ENCODE measurements at regions not wholly inside any gene's neighbourhood (a gene's known extent, or its start where the extent isn't known, plus 50 kb on each side); places are given as distances from the start of the nearest gene placed in this dataset.

DNA sequence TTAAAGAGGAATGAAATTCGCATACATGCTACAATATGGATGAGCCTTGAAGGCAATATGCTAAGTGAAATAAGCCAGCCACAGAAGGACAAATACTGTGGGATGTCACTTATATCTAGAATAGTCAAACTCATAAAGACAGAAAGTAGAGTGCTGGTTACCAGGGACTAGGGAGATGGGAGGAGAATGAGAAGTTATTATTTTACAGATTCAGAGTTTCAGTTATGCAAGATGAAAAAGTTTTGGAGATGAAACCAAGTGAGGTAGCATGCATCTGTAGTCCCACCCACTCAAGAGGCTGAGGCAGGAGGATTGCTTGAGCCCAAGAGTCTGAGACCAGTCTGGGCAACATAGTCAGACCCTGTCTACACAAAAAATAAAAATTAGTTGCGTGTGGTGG is 82.5 kb upstream of the ARID1B start:
- Histone ChIP-seq H3K4me1 (no peaks in the 10 kb centered on the region), H3K9ac (no peak overlapping the region), H3K36me3 (ENCODE audit: control insufficient read depth, insufficient read depth, low read length) (no peaks in the 10 kb centered on the region), H3K4me2 (ENCODE audit: low read length) (no peak overlapping the region), H3K79me2 (no peaks in the 10 kb centered on the region), H2AFZ (no peak overlapping the region), H3K27ac (no peak overlapping the region), H3K9me3 (ENCODE audit: control insufficient read depth, low read length) (no peaks in the 10 kb centered on the region), H3K4me3 (ENCODE audit: low read depth, low read length) (no peak overlapping the region), H3K27me3 (ENCODE audit: control insufficient read depth, insufficient read depth, low read length) (no peaks in the 10 kb centered on the region)
- TF ChIP-seq, protein P1, sequence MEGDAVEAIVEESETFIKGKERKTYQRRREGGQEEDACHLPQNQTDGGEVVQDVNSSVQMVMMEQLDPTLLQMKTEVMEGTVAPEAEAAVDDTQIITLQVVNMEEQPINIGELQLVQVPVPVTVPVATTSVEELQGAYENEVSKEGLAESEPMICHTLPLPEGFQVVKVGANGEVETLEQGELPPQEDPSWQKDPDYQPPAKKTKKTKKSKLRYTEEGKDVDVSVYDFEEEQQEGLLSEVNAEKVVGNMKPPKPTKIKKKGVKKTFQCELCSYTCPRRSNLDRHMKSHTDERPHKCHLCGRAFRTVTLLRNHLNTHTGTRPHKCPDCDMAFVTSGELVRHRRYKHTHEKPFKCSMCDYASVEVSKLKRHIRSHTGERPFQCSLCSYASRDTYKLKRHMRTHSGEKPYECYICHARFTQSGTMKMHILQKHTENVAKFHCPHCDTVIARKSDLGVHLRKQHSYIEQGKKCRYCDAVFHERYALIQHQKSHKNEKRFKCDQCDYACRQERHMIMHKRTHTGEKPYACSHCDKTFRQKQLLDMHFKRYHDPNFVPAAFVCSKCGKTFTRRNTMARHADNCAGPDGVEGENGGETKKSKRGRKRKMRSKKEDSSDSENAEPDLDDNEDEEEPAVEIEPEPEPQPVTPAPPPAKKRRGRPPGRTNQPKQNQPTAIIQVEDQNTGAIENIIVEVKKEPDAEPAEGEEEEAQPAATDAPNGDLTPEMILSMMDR (IDR thresholded peaks at IDR 0.05) = no peak

DNA sequence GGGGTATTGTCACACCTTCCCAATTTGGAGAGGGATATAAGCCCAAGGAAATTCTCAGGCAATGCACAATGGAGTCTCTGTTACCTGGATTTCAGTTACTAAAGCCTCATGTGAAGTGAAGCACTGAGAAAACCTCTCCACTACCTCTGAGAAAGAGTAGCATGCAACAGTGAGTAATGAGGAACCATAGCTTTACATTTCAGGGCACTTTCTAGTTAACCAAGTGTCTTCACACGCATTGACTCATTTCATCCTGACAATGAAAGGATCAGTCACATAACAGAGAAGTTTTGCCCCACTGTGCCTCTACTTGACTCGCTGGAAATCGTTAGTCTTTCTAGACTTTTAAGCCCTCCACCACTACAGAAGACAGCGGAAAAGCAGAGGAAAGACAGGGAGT is 86.2 kb upstream of the ARID1B start:
- no peaks in the 10 kb centered on the region for H3K27me3 ChIP-seq (ENCODE audit: control insufficient read depth, insufficient read depth, low read length)
- H3K9me3 ChIP-seq (ENCODE audit: control insufficient read depth, low read length) = no peaks in the 10 kb centered on the region
- H2AFZ ChIP-seq = no peak overlapping the region
- no peak overlapping the region for H3K9ac ChIP-seq
- no peaks in the 10 kb centered on the region for H3K36me3 ChIP-seq (ENCODE audit: control insufficient read depth, insufficient read depth, low read length)
- H3K4me3 ChIP-seq (ENCODE audit: low read depth, low read length) = no peak overlapping the region
- H3K4me1 ChIP-seq = peaks cover under 1% of the 10 kb centered on the region
- no peaks in the 10 kb centered on the region for H3K79me2 ChIP-seq
- no peak overlapping the region for H3K27ac ChIP-seq
- H3K4me2 ChIP-seq (ENCODE audit: low read length) = no peak overlapping the region
- TF ChIP-seq, protein P1 (IDR thresholded peaks at IDR 0.05) = no peak

DNA sequence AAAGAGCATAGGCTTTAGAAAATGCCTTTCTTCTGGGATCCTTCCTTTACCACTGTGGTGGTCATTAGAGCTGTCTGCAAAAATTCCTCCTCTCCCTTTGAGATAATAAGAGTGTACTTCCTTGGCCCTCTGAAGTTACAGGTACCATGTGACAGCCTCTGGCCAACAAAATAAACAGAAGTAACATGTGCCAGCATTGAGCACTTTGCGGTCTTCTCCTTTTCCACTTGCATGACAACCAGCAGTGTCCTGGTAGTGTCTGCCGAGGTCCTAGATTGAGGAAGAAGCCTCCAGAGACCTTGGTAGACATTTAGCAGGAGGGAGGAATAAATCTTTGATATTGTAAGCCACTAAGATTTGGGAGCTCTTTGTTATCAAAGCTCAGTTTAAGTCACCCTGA is 87.5 kb upstream of the ARID1B start:
- H3K27me3 ChIP-seq (ENCODE audit: control insufficient read depth, insufficient read depth, low read length) = no peaks in the 10 kb centered on the region
- H3K36me3 ChIP-seq (ENCODE audit: control insufficient read depth, insufficient read depth, low read length) = no peaks in the 10 kb centered on the region
- H3K4me2 ChIP-seq (ENCODE audit: low read length) = no peak overlapping the region
- H3K9ac ChIP-seq = no peak overlapping the region
- TF ChIP-seq, protein P1 (IDR thresholded peaks at IDR 0.05) = no peak
- H3K9me3 ChIP-seq (ENCODE audit: control insufficient read depth, low read length) = no peaks in the 10 kb centered on the region
- H3K4me3 ChIP-seq (ENCODE audit: low read depth, low read length) = no peak overlapping the region
- H2AFZ ChIP-seq = no peak overlapping the region
- H3K4me1 ChIP-seq = peaks cover 10% of the 10 kb centered on the region
- no peak overlapping the region for H3K27ac ChIP-seq
- H3K79me2 ChIP-seq = no peaks in the 10 kb centered on the region

DNA sequence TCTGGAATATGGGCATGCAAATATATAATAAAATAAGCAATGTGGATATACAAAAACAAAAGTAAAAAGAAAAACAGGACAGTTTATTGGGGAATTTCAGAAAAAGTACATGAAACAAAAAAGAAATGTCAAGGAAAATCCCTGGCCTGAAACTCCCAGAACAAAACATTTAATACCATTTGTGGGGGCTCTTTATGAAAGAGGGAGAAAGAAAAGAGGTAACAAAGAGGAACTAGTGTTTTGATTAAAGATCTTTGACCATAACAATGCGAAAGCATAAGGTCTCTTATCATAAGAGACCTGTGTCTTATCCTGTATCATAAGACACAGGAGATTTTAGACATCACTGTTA is 88.6 kb upstream of the ARID1B start:
- Histone ChIP-seq H2AFZ (peak overlapping the region; percentile 95), H3K27me3 (ENCODE audit: control insufficient read depth, insufficient read depth, low read length) (no peaks in the 10 kb centered on the region), H3K9me3 (ENCODE audit: control insufficient read depth, low read length) (no peaks in the 10 kb centered on the region), H3K27ac (no peak overlapping the region), H3K4me2 (ENCODE audit: low read length) (no peak overlapping the region), H3K4me1 (peaks cover 11% of the 10 kb centered on the region), H3K36me3 (ENCODE audit: control insufficient read depth, insufficient read depth, low read length) (no peaks in the 10 kb centered on the region), H3K4me3 (ENCODE audit: low read depth, low read length) (no peak overlapping the region), H3K9ac (no peak overlapping the region), H3K79me2 (no peaks in the 10 kb centered on the region)
- TF ChIP-seq, protein P1 (IDR thresholded peaks at IDR 0.05) = no peak

DNA sequence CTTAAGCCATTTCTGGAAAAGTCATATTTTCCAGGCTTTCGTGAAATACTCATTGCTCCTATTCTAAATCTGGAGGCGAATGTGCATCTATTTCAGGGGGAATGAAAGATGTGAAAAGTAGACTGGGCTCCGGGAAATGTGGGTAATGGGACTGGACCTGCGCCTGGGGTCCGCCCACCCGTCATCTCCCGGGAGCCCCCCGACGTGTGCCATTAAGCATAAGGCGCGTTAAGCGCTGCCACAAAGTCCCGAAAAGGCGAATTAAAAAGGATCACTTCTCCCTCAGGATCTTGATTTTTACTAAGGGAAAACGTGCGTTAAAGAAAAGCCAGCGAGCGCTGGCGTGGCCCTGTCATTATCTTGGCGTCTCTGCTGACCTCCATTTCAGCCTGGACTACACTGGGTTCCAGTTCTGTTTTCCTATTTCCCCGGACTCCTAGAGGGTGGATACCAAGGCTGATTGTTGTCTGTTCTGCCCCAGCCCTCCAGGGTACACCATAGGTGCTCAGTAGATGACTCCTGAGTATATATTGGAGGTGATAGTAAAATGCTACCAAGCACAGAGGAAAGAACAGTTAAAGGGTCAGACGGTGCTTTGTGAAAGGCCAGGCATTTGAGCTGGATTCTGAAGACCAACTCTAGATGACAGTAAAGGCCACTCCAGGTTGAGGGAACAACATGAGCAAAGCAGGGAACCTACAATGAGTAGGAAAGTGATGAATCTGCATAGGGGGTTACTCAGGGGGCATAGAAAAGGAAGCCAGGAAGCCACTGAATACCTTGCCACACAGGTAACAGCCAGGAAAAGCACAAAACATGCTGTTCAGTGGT is 89.2 kb upstream of the ARID1B start:
- Histone ChIP-seq H3K27me3 (ENCODE audit: control insufficient read depth, insufficient read depth, low read length) (no peaks in the 10 kb centered on the region), H3K4me2 (ENCODE audit: low read length) (peak overlapping the region; percentile 83), H3K79me2 (no peaks in the 10 kb centered on the region), H3K9me3 (ENCODE audit: control insufficient read depth, low read length) (no peaks in the 10 kb centered on the region), H3K4me1 (peaks cover 11% of the 10 kb centered on the region), H3K27ac (peak overlapping the region; percentile 84), H3K4me3 (ENCODE audit: low read depth, low read length) (peak overlapping the region; percentile 72), H2AFZ (peak overlapping the region; percentile 95), H3K36me3 (ENCODE audit: control insufficient read depth, insufficient read depth, low read length) (no peaks in the 10 kb centered on the region), H3K9ac (peak overlapping the region; percentile 85)
- TF ChIP-seq, protein P1 (IDR thresholded peaks at IDR 0.05) = no peak
